Hematopoietic multipotent progenitor cell treated with erythropoietin and hydrocortisone succinate and interleukin-3 and kit ligand, for 17 days (in vitro differentiated cells): ENCODE measurements at regions not wholly inside any gene's neighbourhood (a gene's known extent, or its start where the extent isn't known, plus 50 kb on each side); places are given as distances from the start of the nearest gene placed in this dataset.

Experiments
- DNase-seq: peaks from one replicate; pipeline ENCODE4 v3.0.0-alpha.2; 2015; ENCODE audit warnings: low spot score

DNA sequence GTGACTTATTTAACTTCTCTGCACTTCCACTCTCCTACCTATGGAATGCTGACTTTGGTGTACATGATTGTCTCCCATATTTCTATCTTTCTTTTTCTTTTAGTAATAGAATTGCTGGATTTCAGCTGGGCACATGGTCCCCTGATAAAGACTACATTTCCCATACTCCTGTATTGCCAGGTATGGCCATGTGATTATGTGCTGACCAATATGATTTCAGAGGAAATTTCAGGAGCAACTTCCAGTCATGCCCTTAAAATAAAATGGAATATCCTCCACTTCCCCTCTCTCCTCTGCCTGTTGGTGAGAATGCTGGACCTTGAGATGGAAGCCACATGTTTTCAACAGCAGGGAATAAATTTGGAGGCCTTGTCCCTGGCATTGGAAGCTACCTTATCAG lies 130.7 kb upstream of the IGSF21 start:
- no peak for DNase-seq

- DNase-seq = no peak
These were observed 129.6 kb upstream of the IGSF21 start for GRCh38 chr1:17978016-17978415.

GRCh38 chr1:17979815-17980214 lies 127.8 kb upstream of the IGSF21 start:
- no peak for DNase-seq

GRCh38 chr1:17982197-17982596 lies 125.4 kb upstream of the IGSF21 start:
- no peak for DNase-seq

DNA sequence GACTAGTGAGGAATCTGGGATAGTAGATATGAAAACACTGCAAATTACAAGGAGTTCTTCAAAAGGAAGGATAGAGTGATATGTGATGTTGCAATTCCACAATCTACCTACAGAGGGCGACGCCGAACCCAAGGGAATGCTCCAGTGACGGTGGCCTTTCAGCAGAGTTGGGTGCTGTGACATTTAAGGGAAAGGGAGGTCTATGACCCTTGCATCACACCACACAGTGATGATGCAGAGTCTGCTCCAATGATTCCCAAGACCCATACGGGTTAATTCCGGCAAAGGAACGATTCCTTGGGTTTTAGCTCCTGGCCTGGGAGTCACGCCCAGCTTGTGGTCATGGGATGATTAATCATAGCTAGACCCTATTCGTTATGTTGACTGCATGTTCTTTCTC lies 123.0 kb upstream of the IGSF21 start:
- DNase-seq = peak; percentile 35

DNA sequence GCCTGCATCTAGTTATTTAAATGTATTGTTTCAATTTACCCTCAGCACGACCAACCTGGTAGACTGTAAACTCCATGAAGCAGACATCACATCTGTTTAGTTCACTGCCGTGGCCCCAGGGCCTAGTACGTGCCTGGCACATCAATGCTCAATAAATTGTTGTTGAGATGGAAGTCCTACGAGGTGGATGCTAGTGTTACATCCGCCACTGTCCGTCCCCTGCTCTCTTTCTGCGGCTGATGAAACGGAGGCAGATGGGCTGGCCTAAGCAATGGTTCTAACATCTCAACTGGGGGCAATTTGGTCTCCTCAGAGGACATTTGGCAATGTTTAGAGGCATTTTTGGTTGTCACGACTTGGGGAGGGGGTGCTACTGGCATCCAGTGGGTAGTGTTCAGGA lies 121.4 kb upstream of the IGSF21 start:
- no peak for DNase-seq

DNA sequence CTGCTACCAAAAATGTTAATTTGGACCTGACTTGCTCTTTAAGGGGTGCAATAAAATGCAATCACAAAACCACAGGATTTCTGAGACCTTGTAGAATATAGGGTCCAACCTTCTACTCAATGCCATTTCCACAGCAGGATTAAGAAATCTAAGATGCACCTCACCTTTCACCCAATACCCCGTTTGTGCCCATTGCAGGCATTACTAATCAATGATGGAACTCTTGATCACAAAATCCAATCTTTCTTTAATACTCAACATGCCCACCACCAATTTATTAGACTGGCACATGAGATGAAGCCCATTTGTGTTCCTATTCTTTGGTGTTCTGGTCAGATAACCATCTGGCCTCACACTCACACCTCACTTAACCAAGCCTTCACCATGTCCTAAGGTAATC lies 117.2 kb upstream of the IGSF21 start:
- DNase-seq = no peak

DNA sequence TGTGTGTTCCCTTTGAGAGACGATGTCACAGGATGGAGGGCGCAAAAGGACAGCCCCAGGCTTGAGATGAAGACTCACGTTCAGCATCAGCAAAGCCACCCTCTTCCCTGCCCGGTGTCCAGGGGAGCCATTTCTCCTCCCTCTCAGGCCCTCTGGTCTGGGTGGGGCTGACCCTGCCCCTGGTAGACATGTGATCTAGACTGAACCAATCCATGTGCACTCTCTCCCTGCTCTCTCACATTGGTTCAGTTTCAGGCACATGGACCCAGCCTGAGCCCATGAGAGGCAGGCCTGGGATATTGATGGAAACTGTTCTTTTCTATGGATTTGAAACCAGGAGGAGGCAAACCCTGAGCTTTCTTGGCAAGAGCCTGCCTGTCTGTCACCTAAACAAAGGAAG lies 115.6 kb upstream of the IGSF21 start:
- DNase-seq = no peak

DNA sequence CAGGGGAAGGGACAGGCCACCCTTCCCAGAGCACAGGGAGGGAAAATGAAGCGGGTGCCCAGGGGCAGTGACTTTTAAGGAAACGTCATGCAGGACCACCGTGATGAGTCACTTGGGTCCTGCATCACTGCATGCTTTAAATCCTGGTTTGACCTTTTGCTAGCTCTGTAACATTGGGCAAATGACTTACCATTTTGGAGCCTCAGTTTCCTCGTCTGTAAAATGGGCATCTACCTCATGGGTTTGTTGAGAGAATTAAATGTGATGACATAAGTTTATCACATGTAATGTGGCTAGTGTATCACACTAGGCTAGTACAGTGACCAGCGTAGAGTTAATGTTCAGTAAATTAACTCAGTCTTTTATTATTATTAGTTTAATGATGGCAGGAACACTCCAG lies 114.8 kb upstream of the IGSF21 start:
- no peak for DNase-seq

DNA sequence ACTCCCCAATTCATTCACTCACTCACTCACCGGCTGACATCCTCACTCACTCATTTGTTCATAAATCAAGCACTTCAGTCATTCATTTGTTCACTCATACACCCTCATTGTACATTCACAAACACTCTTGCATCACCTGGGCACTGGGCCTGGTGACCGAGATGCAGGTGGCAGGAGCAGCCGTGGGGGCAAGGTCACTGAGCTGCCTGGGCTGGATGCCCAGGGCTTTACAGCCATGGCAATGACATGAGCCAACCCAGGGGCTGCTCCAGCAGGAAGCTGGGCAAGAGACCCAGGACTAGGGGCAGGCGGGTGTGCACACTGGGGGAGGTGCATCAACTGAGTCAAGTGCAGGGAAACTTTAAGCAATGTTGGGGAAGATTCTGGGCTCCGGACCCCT lies 113.6 kb upstream of the IGSF21 start:
- no peak for DNase-seq

DNA sequence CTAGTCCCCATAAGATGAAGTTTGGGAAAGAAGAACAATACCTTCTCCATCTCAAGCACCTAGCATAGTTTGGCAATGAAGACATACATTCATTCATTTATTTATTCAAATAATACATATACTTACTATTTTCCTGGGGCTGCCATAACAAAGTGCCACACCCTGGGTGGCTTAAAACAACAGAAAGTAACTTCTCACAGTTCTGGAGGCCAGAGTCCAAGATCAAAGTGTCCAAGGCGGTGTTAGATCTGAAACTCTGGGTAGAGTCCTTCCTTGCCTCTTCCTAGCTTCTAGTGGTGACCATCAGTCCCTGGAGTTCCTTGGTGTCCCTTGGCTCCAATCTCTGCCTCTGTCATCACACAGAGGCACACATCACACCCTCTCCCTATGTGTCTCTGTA lies 112.1 kb upstream of the IGSF21 start:
- no peak for DNase-seq

DNA sequence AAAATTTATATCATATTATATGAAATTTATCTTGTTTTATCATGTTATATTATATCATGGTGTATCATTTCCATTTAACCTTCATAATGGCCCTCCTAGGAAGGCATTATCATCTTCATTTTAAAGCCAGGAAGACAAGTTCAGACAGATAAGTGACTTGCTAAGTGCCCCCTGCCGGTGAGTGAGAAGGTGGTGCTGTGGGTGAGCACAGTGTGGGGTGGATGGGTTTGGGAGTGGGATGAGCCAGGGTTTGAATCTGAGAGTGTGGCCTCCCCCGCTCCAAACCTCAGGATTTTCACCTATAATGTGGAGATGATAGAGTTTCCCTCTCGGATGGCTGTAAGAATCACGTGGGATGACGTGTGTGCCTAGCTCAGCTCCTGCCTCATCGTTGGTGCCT lies 108.7 kb upstream of the IGSF21 start:
- no peak for DNase-seq

DNA sequence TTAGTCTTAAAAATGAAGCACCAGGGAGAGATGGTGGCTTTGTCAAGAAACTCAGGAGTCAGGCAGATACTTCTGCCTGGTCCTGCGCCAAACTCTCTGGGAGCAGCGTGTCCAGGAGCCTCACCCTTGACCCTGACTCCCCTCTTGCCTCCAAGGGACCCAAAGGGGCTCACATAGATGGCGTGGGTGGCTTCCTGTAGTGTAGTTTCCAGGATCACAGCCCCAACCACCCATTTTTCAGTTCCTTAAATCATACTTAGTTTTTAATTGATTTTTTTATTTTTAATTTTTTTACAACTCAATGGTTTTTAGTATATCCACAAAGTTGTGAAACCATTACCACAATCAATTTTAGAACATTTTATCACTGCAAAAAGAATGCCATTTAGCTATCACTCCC lies 107.7 kb upstream of the IGSF21 start:
- DNase-seq = no peak

GRCh38 chr1:18001725-18002124 lies 105.9 kb upstream of the IGSF21 start:
- no peak for DNase-seq

- DNase-seq = no peak
These were observed 103.3 kb upstream of the IGSF21 start for GRCh38 chr1:18004278-18004677.

GRCh38 chr1:18005238-18005637 lies 102.4 kb upstream of the IGSF21 start:
- no peak for DNase-seq

- DNase-seq = no peak
These were observed 100.1 kb upstream of the IGSF21 start for GRCh38 chr1:18007391-18008041.

DNA sequence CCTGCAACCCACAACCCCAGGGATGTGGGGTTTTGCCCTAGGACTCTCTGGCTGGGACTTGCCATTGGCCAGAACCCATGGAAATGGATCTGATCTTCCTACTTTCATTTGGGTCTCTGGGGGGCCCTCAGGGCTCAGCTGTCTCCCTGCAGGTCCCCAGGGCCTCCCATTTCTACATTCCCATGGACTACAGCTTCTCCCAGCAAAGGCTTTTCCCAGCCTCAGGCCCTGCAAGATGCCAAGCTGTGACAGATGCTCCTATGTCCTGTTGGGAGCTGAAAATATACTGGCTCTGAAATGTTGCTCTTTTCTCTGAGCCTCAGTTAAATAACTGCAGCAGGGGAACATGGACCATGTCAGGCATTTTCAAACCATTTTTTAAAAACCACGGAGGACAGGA lies 99.5 kb upstream of the IGSF21 start:
- no peak for DNase-seq

DNA sequence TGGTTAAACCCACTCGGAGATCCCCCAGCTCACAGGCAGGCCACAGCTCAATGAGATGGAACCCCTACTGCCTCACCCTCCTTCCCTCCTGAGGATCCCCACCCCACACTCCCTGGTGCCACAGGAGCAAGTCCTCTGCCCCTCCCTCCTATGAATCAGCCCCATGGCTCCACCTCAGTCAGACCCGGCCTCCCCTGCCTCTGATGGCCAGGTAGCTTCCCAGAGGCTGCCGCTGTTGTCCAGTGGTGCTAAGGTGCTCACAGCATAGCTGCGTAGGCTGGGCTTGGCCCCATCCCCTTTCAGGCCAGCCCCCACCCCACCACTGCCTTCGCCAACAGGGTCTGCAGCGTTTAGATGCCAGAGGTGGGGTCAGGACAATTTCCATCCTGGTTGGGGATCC lies 98.5 kb upstream of the IGSF21 start:
- DNase-seq = no peak

DNA sequence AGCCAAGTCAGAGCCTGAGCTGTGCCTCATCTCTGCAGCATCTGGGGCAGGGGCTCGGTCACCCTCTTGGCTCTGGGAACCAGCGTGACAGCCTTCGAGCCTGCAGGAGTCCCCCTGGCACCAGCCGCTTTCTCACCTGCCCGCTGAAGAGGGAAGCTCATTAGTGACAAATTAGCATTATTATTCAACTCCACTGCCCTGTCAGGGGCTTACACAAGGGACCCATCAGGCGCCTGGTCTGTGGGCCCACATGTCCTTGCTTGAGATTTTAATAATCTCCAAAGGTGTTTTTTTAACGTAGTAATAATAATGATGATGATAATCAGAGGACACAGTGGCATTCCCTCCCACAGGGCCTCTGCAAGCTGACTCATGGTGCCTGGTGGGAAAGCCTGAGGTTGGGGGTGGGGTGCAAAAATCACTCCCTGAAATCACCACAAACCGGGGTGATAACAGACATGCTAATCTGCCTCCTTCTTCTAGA lies 98.1 kb upstream of the IGSF21 start:
- DNase-seq = no peak

GRCh38 chr1:18010408-18010807 lies 97.2 kb upstream of the IGSF21 start:
- no peak for DNase-seq

- DNase-seq = no peak
These were observed 96.7 kb upstream of the IGSF21 start for GRCh38 chr1:18010945-18011344.

DNA sequence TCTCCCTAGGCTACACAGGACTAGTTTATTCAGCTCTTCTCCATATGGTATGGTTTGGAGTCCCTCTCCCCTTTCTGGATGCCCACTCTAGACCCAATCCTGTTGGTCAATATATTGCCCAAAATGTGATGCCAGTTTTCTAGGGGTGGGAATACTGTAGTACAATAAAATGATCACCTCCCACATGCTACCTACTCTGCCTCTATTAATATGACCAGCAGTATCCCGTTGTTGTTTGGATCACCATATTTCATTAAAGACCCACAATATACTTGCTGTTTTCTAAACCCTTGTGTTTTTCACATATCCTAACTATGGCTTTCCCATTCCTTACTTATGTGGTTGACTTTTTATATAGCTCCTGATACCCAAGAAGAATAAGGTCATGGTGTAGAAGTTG lies 95.9 kb upstream of the IGSF21 start:
- no peak for DNase-seq

DNA sequence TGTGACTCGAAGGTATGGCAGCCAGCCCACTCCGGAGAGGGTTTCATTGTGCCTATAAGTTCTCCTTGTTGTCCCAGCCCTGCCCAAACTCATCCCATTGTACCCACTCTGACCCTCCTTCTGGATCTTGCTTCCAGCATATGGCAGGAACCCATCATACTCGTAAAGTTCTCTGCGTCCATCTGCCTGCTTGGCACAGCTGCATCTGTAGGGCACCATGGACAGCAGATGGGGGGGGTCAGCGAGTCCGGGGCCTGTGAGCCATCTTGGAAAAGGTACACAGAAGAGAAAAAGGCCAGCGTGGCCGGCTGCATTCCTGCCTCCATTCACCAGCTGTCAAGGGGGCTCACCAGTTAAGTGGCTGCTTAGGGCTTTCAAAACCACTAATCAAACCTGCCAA lies 94.9 kb upstream of the IGSF21 start:
- no peak for DNase-seq

- no peak for DNase-seq
These were observed 94.4 kb upstream of the IGSF21 start for GRCh38 chr1:18013216-18013615.
